ENCODE measurements at regions not wholly inside any gene's neighbourhood (a gene's known extent, or its start where the extent isn't known, plus 50 kb on each side); places are given as distances from the start of the nearest gene placed in this dataset.
"Not testable (repeated sequence)": the region's sequence is repeated elsewhere in the genome, so short reads cannot be mapped to it uniquely, and the experiment has no call there.

GRCh38 chr4:9577869-9578268 is 133.7 kb downstream of the DEFB131A start:
- not testable (repeated sequence) for H3K4me3 Mint-ChIP-seq

GRCh38 chr4:9582880-9583279 is 138.7 kb downstream of the DEFB131A start:
- not testable (repeated sequence) for H3K9me3 ChIP-seq (ENCODE audit: control insufficient read depth, low read length, poor library complexity, severe bottlenecking); H3K4me3 Mint-ChIP-seq; H3K36me3 Mint-ChIP-seq (ENCODE audit: low read depth); DNase-seq; H3K27ac Mint-ChIP-seq; H3K27me3 Mint-ChIP-seq; ATAC-seq; H3K4me1 Mint-ChIP-seq

More at GRCh38 chr4:9577869-9578268, 133.7 kb downstream of the DEFB131A start:
- H3K36me3 Mint-ChIP-seq (ENCODE audit: low read depth); ATAC-seq; H3K27ac Mint-ChIP-seq; H3K27me3 Mint-ChIP-seq; H3K9me3 ChIP-seq (ENCODE audit: control insufficient read depth, low read length, poor library complexity, severe bottlenecking); DNase-seq; H3K4me1 Mint-ChIP-seq: not testable (repeated sequence)

- Mint-ChIP-seq H3K4me3 (no peak overlapping the region), H3K36me3 (ENCODE audit: low read depth) (peaks cover 4% of the 10 kb centered on the region), H3K27me3 (no peaks in the 10 kb centered on the region), H3K27ac (no peak overlapping the region), H3K4me1 (no peaks in the 10 kb centered on the region)
- ATAC-seq (no peak), DNase-seq (no peak)
- no peaks in the 10 kb centered on the region for H3K9me3 ChIP-seq (ENCODE audit: control insufficient read depth, low read length, poor library complexity, severe bottlenecking)
Measured at GRCh38 chr4:9592010-9592409, 147.8 kb downstream of the DEFB131A start.

GRCh38 chr4:9594948-9595347 is 150.7 kb downstream of the DEFB131A start:
- DNase-seq (no peak), ATAC-seq (no peak)
- no peaks in the 10 kb centered on the region for H3K9me3 ChIP-seq (ENCODE audit: control insufficient read depth, low read length, poor library complexity, severe bottlenecking)
- no peaks in the 10 kb centered on the region for H3K27me3 Mint-ChIP-seq
- H3K4me1 Mint-ChIP-seq: no peaks in the 10 kb centered on the region
- no peak overlapping the region for H3K4me3 Mint-ChIP-seq
- no peak overlapping the region for H3K27ac Mint-ChIP-seq
- H3K36me3 Mint-ChIP-seq (ENCODE audit: low read depth): peaks cover 4% of the 10 kb centered on the region

GRCh38 chr4:9595531-9595930 is 151.3 kb downstream of the DEFB131A start:
- not testable (repeated sequence) for DNase-seq; H3K4me3 Mint-ChIP-seq; ATAC-seq; H3K9me3 ChIP-seq (ENCODE audit: control insufficient read depth, low read length, poor library complexity, severe bottlenecking); H3K27ac Mint-ChIP-seq; H3K27me3 Mint-ChIP-seq; H3K36me3 Mint-ChIP-seq (ENCODE audit: low read depth); H3K4me1 Mint-ChIP-seq

GRCh38 chr4:9599266-9599665 is 155.1 kb downstream of the DEFB131A start:
- H3K9me3 ChIP-seq (ENCODE audit: control insufficient read depth, low read length, poor library complexity, severe bottlenecking): no peaks in the 10 kb centered on the region
- H3K4me3 Mint-ChIP-seq: no peak overlapping the region
- no peaks in the 10 kb centered on the region for H3K27me3 Mint-ChIP-seq
- no peak for ATAC-seq
- no peak for DNase-seq
- H3K4me1 Mint-ChIP-seq: peaks cover 25% of the 10 kb centered on the region
- no peak overlapping the region for H3K27ac Mint-ChIP-seq
- peaks cover 4% of the 10 kb centered on the region for H3K36me3 Mint-ChIP-seq (ENCODE audit: low read depth)

- ATAC-seq (no peak), DNase-seq (no peak)
- H3K9me3 ChIP-seq (ENCODE audit: control insufficient read depth, low read length, poor library complexity, severe bottlenecking): no peaks in the 10 kb centered on the region
- Mint-ChIP-seq H3K27ac (peak overlapping the region; percentile 63), H3K36me3 (ENCODE audit: low read depth) (peaks cover 4% of the 10 kb centered on the region), H3K27me3 (no peaks in the 10 kb centered on the region), H3K4me3 (no peak overlapping the region), H3K4me1 (peaks cover 35% of the 10 kb centered on the region)
Measured at GRCh38 chr4:9600246-9600645, 156.0 kb downstream of the DEFB131A start.

- no peak for DNase-seq
- peak overlapping the region; percentile 99 for H3K27ac Mint-ChIP-seq
Measured at GRCh38 chr4:9602389-9602914, 158.2 kb downstream of the DEFB131A start.

GRCh38 chr4:9604031-9604892 is 160.0 kb downstream of the DEFB131A start:
- H3K27me3 Mint-ChIP-seq; ATAC-seq; H3K36me3 Mint-ChIP-seq (ENCODE audit: low read depth); H3K9me3 ChIP-seq (ENCODE audit: control insufficient read depth, low read length, poor library complexity, severe bottlenecking): not testable (repeated sequence)
- Mint-ChIP-seq H3K4me1 (peaks cover 41% of the 10 kb centered on the region), H3K4me3 (peak overlapping the region; percentile 97), H3K27ac (peak overlapping the region; percentile 99)
- peak; percentile 14 to 37 (median 16) for DNase-seq

More at GRCh38 chr4:9602389-9602914, 158.2 kb downstream of the DEFB131A start:
- Mint-ChIP-seq H3K36me3 (ENCODE audit: low read depth) (no peaks in the 10 kb centered on the region), H3K4me3 (peak overlapping the region; percentile 12), H3K27me3 (no peaks in the 10 kb centered on the region), H3K4me1 (peaks cover 41% of the 10 kb centered on the region)
- H3K9me3 ChIP-seq (ENCODE audit: control insufficient read depth, low read length, poor library complexity, severe bottlenecking): no peaks in the 10 kb centered on the region
- no peak for ATAC-seq

- H3K36me3 Mint-ChIP-seq (ENCODE audit: low read depth); ATAC-seq; H3K27me3 Mint-ChIP-seq; DNase-seq; H3K9me3 ChIP-seq (ENCODE audit: control insufficient read depth, low read length, poor library complexity, severe bottlenecking): not testable (repeated sequence)
- peaks cover 41% of the 10 kb centered on the region for H3K4me1 Mint-ChIP-seq
- peak overlapping the region; percentile 97 for H3K4me3 Mint-ChIP-seq
- peak overlapping the region; percentile 99 for H3K27ac Mint-ChIP-seq
Measured at GRCh38 chr4:9604893-9605190, 160.6 kb downstream of the DEFB131A start.

GRCh38 chr4:9608300-9608699 is 164.1 kb downstream of the DEFB131A start:
- no peaks in the 10 kb centered on the region for H3K9me3 ChIP-seq (ENCODE audit: control insufficient read depth, low read length, poor library complexity, severe bottlenecking)
- Mint-ChIP-seq H3K4me3 (no peak overlapping the region), H3K36me3 (ENCODE audit: low read depth) (no peaks in the 10 kb centered on the region), H3K27ac (no peak overlapping the region), H3K4me1 (peaks cover 26% of the 10 kb centered on the region), H3K27me3 (peaks cover 10% of the 10 kb centered on the region)
- no peak for ATAC-seq
- DNase-seq: no peak

- not testable (repeated sequence) for H3K36me3 Mint-ChIP-seq (ENCODE audit: low read depth); H3K4me1 Mint-ChIP-seq; H3K4me3 Mint-ChIP-seq; H3K9me3 ChIP-seq (ENCODE audit: control insufficient read depth, low read length, poor library complexity, severe bottlenecking); DNase-seq; ATAC-seq; H3K27ac Mint-ChIP-seq
- H3K27me3 Mint-ChIP-seq: peaks cover 10% of the 10 kb centered on the region
Measured at GRCh38 chr4:9610321-9610720, 166.1 kb downstream of the DEFB131A start.

GRCh38 chr4:9611101-9611500 is 166.9 kb downstream of the DEFB131A start:
- Mint-ChIP-seq H3K36me3 (ENCODE audit: low read depth) (no peaks in the 10 kb centered on the region), H3K27ac (no peak overlapping the region), H3K4me1 (peaks cover 2% of the 10 kb centered on the region), H3K27me3 (peaks cover 10% of the 10 kb centered on the region), H3K4me3 (no peak overlapping the region)
- no peak for DNase-seq
- no peaks in the 10 kb centered on the region for H3K9me3 ChIP-seq (ENCODE audit: control insufficient read depth, low read length, poor library complexity, severe bottlenecking)
- ATAC-seq: no peak

GRCh38 chr4:9636411-9636810 is 145.0 kb upstream of the DRD5 start:
- H3K4me3 Mint-ChIP-seq; H3K36me3 Mint-ChIP-seq (ENCODE audit: low read depth); DNase-seq; H3K4me1 Mint-ChIP-seq; ATAC-seq; H3K9me3 ChIP-seq (ENCODE audit: control insufficient read depth, low read length, poor library complexity, severe bottlenecking): not testable (repeated sequence)
- Mint-ChIP-seq H3K27ac (peak overlapping the region; percentile 60), H3K27me3 (peaks cover 28% of the 10 kb centered on the region)

Measured in T-helper 17 cell (primary cell).